HCT116 (cell line): ENCODE measurements at regions not wholly inside any gene's neighbourhood (a gene's known extent, or its start where the extent isn't known, plus 50 kb on each side); places are given as distances from the start of the nearest gene placed in this dataset.

Experiments used
- ATAC-seq: fragments of 200-7000 bp; cut with Tn5 transposase; 2 replicates; pipeline ENCODE4 v1.9.1; 2020; ENCODE audit warnings: mild to moderate bottlenecking, moderate library complexity
- BruUV-seq: library from RNA; stranded (reverse); fragments of 400-500 nt; replicated peaks from 2 replicates; lab custom pipeline; 2021; lab: Mats Ljungman, UMichigan
- CTCF ChIA-PET: fragments of 300-600 bp; sonication (Branson Sonifier 250); formaldehyde crosslinking; loops from one replicate; lab custom pipeline; 2021; ENCODE audit warnings: antibody characterized with exemption; lab: Charles Lee
- POLR2A ChIA-PET: fragments of 300-600, 350-600 bp; sonication (Branson Sonifier 250); formaldehyde crosslinking; loops from one replicate; lab custom pipeline; 2021; ENCODE audit warnings: antibody characterized with exemption; lab: Charles Lee
- RAD21 ChIA-PET, 2 experiments: fragments of 300-600 bp; sonication (Branson Sonifier 250); formaldehyde crosslinking; loops; one replicate each; lab custom pipeline; 2023; ENCODE audit warnings: low total read pairs in 2 of 2; ENCODE audit not compliant: uncharacterized antibody in 2 of 2, unreplicated experiment in 2 of 2, low non-redundant PET in 1 of 2; lab: Charles Lee
- DNase-seq: peaks from one replicate; pipeline ENCODE4 v3.0.0-alpha.2; 2010; ENCODE audit warnings: low read depth, low spot score
- H2AFZ ChIP-seq: fragments of 200-600 bp; shearing (Covaris generic), sonication (generic); 2 replicates; pipeline ENCODE4 v1.6.1; 2017; ENCODE audit warnings: low read depth, mixed run types, mixed read lengths, antibody characterized with exemption, low read length; ENCODE audit not compliant: poor library complexity, severe bottlenecking
- H3K27ac ChIP-seq: 2 replicates; pipeline ENCODE4 v1.5.1; 2012; ENCODE audit warnings: low read depth, low read length
- H3K27me3 ChIP-seq: fragments of 200-600 bp; sonication (generic); 2 replicates; pipeline ENCODE4 v1.6.1; 2016; ENCODE audit warnings: mixed run types, low read length, mixed read lengths; ENCODE audit not compliant: insufficient read depth
- H3K36me3 ChIP-seq, 2 experiments: fragments of 200-500 bp in 1 of 2; fragments of 200-600 bp in 1 of 2; sonication (Bioruptor generic) in 1 of 2; sonication (generic) in 1 of 2; 2 replicates each; pipeline versions ENCODE4 v1.5.1 to v1.6.1; 2014 to 2016; ENCODE audit warnings: low read length in 2 of 2, inconsistent platforms in 1 of 2, mixed read lengths in 1 of 2, mixed run types in 1 of 2; ENCODE audit not compliant: insufficient read depth in 2 of 2, control insufficient read depth in 1 of 2
- H3K4me1 ChIP-seq, 2 experiments: fragments of 200-600 bp in 1 of 2; sonication (generic) in 1 of 2; 2 replicates each; pipeline versions ENCODE4 v1.5.1 to v1.6.1; 2012 to 2017; ENCODE audit warnings: low read length in 2 of 2, inconsistent platforms in 1 of 2, mild to moderate bottlenecking in 1 of 2, mixed read lengths in 1 of 2, mixed run types in 1 of 2, moderate library complexity in 1 of 2; ENCODE audit not compliant: insufficient read depth in 2 of 2, control insufficient read depth in 1 of 2
- H3K4me2 ChIP-seq: fragments of 200-600 bp; sonication (generic); 2 replicates; pipeline ENCODE4 v1.6.1; 2017; ENCODE audit warnings: mixed run types, low read length, mixed read lengths
- H3K4me3 ChIP-seq, 2 experiments: fragments of 200-600 bp in 1 of 2; sonication (generic) in 1 of 2; replicated peaks in 1 of 2; 2 replicates each; pipeline ENCODE4 v1.5.1; 2011 to 2016; ENCODE audit warnings: low read length in 2 of 2, control low read depth in 1 of 2, low read depth in 1 of 2, mild to moderate bottlenecking in 1 of 2, mixed read lengths in 1 of 2, mixed run types in 1 of 2
- H3K79me2 ChIP-seq: fragments of 200-600 bp; sonication (generic); 2 replicates; pipeline ENCODE4 v1.6.1; 2017; ENCODE audit warnings: mild to moderate bottlenecking, mixed run types, low read length, moderate library complexity, mixed read lengths; ENCODE audit not compliant: insufficient read depth
- H3K9ac ChIP-seq: fragments of 200-600 bp; sonication (generic); 2 replicates; pipeline ENCODE4 v1.6.1; 2016; ENCODE audit warnings: low read length, mixed read lengths
- H3K9me2 ChIP-seq: fragments of 200-600 bp; sonication (generic), shearing (Covaris generic); 2 replicates; pipeline ENCODE4 v1.6.1; 2017; ENCODE audit warnings: mixed run types, mild to moderate bottlenecking, moderate library complexity; ENCODE audit not compliant: insufficient read depth
- H3K9me3 ChIP-seq, 2 experiments: fragments of 200-500 bp in 1 of 2; fragments of 200-600 bp in 1 of 2; sonication (Bioruptor generic) in 1 of 2; sonication (generic) in 1 of 2; 2 replicates each; pipeline ENCODE4 v1.6.1; 2014 to 2017; ENCODE audit warnings: low read length in 2 of 2, mixed read lengths in 2 of 2, inconsistent platforms in 1 of 2, low read depth in 1 of 2, mild to moderate bottlenecking in 1 of 2, mixed run types in 1 of 2, moderate library complexity in 1 of 2; ENCODE audit not compliant: control insufficient read depth in 1 of 2, insufficient read depth in 1 of 2
- H4K20me1 ChIP-seq: fragments of 200-600 bp; sonication (generic), shearing (Covaris generic); 2 replicates; pipeline ENCODE4 v1.6.1; 2017; ENCODE audit warnings: mixed run types, mild to moderate bottlenecking, moderate library complexity; ENCODE audit not compliant: insufficient read depth
- CEBPB ChIP-seq: IDR thresholded peaks from 2 replicates; pipeline ENCODE4 v1.6.1; 2012; ENCODE audit warnings: low read depth
- ELF1 ChIP-seq: IDR thresholded peaks from 2 replicates; pipeline ENCODE4 v1.6.1; 2012; ENCODE audit warnings: low read depth, borderline replicate concordance
- FOSL1 ChIP-seq: IDR thresholded peaks from 2 replicates; pipeline ENCODE4 v1.6.1; 2012; ENCODE audit warnings: low read depth
- JUND ChIP-seq: IDR thresholded peaks from 2 replicates; pipeline ENCODE4 v1.6.1; 2012
- POLR2A ChIP-seq: IDR thresholded peaks from 2 replicates; pipeline ENCODE4 v1.7.0; 2011; ENCODE audit warnings: borderline replicate concordance; ENCODE audit not compliant: insufficient read depth, insufficient read length; ENCODE audit errors: extremely low read depth
- POLR2AphosphoS5 ChIP-seq: IDR thresholded peaks from 2 replicates; pipeline ENCODE4 v1.6.1; 2011; ENCODE audit warnings: mild to moderate bottlenecking, low read depth, low read length, moderate library complexity
- RAD21 ChIP-seq: IDR thresholded peaks from 2 replicates; pipeline ENCODE4 v1.6.1; 2012; ENCODE audit warnings: low read depth, mild to moderate bottlenecking
- SIN3A ChIP-seq: IDR thresholded peaks from 2 replicates; pipeline ENCODE4 v1.6.1; 2012; ENCODE audit warnings: low read depth
- SP1 ChIP-seq: IDR thresholded peaks from 2 replicates; pipeline ENCODE4 v1.6.1; 2012; ENCODE audit warnings: low read depth
- SRF ChIP-seq: IDR thresholded peaks from 2 replicates; pipeline ENCODE4 v1.6.1; 2012; ENCODE audit warnings: low read depth
- TCF7L2 ChIP-seq: IDR thresholded peaks from 2 replicates; pipeline ENCODE4 v1.7.0; 2011; ENCODE audit warnings: borderline replicate concordance, inconsistent platforms; ENCODE audit not compliant: insufficient read depth, insufficient read length; ENCODE audit errors: extremely low read depth
- YY1 ChIP-seq: IDR thresholded peaks from 2 replicates; pipeline ENCODE4 v1.6.1; 2011; ENCODE audit warnings: low read length, low read depth, moderate library complexity, mild to moderate bottlenecking; ENCODE audit not compliant: insufficient replicate concordance; ENCODE audit errors: extremely low read depth
- ZFX ChIP-seq: fragments of 450-650 bp; IDR thresholded peaks from 2 replicates; pipeline ENCODE4 v1.6.1; 2017
- intact Hi-C: fragments of 100-400 bp; cut with micrococcal nuclease; formaldehyde crosslinking; loops from 2 replicates; pipeline ENCODE4 v1.10.0; 2022
- TF ChIP-seq, protein P1 (sequence below): IDR thresholded peaks from 2 replicates; pipeline ENCODE4 v1.6.1; 2012
- TF ChIP-seq, protein P2 (sequence below): IDR thresholded peaks from 2 replicates; pipeline ENCODE4 v1.6.1; 2011; ENCODE audit warnings: mild to moderate bottlenecking, low read length, moderate library complexity; ENCODE audit not compliant: insufficient replicate concordance; ENCODE audit errors: extremely low read depth
- TF ChIP-seq, protein P3 (sequence below): IDR thresholded peaks from 2 replicates; pipeline ENCODE4 v1.6.1; 2012

DNA sequence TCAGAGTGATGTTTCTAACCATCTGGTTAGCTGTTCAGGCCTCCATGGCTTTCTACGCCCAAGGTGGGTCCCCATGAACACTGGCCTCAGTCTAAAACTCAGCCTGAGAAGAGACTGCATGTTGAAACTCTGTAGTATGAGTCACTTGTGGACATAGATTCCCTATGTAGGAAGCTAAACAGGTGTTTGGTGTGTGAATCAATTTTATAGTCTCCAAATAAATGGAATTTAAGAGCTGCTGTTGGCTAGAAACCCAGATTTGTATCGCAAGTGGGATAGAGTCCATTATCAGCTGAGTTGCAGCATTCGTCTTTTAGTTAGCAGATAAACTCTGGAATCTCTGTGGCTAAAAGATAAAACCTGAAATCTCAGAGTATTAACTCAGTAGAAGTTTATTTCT, 131.4 kb downstream of the KCNS3 start:
- Histone ChIP-seq H3K4me1 (no peaks in the 10 kb centered on the region), H3K9me2 (no peaks in the 10 kb centered on the region), H3K79me2 (no peaks in the 10 kb centered on the region), H3K36me3 (no peaks in the 10 kb centered on the region), H2AFZ (no peak overlapping the region), H3K9ac (no peak overlapping the region), H3K9me3 (no peaks in the 10 kb centered on the region), H3K27ac (no peak overlapping the region), H3K4me2 (no peak overlapping the region), H3K4me3 (no peak overlapping the region), H4K20me1 (no peaks in the 10 kb centered on the region), H3K27me3 (peaks cover 18% of the 10 kb centered on the region)
- TF ChIP-seq, protein P1, sequence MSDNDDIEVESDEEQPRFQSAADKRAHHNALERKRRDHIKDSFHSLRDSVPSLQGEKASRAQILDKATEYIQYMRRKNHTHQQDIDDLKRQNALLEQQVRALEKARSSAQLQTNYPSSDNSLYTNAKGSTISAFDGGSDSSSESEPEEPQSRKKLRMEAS = no peak
- no peak for TF ChIP-seq POLR2AphosphoS5
- TF ChIP-seq JUND = no peak
- TF ChIP-seq, protein P2, sequence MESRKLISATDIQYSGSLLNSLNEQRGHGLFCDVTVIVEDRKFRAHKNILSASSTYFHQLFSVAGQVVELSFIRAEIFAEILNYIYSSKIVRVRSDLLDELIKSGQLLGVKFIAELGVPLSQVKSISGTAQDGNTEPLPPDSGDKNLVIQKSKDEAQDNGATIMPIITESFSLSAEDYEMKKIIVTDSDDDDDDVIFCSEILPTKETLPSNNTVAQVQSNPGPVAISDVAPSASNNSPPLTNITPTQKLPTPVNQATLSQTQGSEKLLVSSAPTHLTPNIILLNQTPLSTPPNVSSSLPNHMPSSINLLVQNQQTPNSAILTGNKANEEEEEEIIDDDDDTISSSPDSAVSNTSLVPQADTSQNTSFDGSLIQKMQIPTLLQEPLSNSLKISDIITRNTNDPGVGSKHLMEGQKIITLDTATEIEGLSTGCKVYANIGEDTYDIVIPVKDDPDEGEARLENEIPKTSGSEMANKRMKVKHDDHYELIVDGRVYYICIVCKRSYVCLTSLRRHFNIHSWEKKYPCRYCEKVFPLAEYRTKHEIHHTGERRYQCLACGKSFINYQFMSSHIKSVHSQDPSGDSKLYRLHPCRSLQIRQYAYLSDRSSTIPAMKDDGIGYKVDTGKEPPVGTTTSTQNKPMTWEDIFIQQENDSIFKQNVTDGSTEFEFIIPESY = no peak
- no peak for TF ChIP-seq YY1
- TF ChIP-seq, protein P3, sequence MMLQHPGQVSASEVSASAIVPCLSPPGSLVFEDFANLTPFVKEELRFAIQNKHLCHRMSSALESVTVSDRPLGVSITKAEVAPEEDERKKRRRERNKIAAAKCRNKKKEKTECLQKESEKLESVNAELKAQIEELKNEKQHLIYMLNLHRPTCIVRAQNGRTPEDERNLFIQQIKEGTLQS = no peak
- TF ChIP-seq CEBPB = no peak
- TF ChIP-seq ELF1 = no peak
- no peak for TF ChIP-seq ZFX
- TF ChIP-seq SRF = no peak
- TF ChIP-seq POLR2A = no peak
- TF ChIP-seq FOSL1 = no peak
- no peak for TF ChIP-seq TCF7L2
- TF ChIP-seq SIN3A = no peak
- no peak for TF ChIP-seq SP1
- TF ChIP-seq RAD21 = no peak
- POLR2A ChIA-PET = no interaction called here
- CTCF ChIA-PET = no interaction called here
- RAD21 ChIA-PET = no interaction called here
- intact Hi-C loops = no loop called here
- ATAC-seq (no peak), DNase-seq (no peak)
- BruUV-seq = no TSS peak
